AG04449 (cell line): ENCODE measurements at regions not wholly inside any gene's neighbourhood (a gene's known extent, or its start where the extent isn't known, plus 50 kb on each side); places are given as distances from the start of the nearest gene placed in this dataset.

Experiments used
- CTCF ChIA-PET: fragments of 350-600 bp; formaldehyde crosslinking; extraction: SDS; loops from one replicate; lab custom pipeline; 2021; ENCODE audit warnings: antibody characterized with exemption; lab: Yijun Ruan, JAX
- POLR2A ChIA-PET: fragments of 400-600, 350-600 bp; formaldehyde crosslinking; extraction: SDS; loops from one replicate; lab custom pipeline; 2020; ENCODE audit warnings: antibody characterized with exemption, inconsistent platforms; lab: Yijun Ruan, JAX
- DNase-seq: peaks from one replicate; pipeline ENCODE4 v3.0.0-alpha.2; 2010; ENCODE audit warnings: low read depth, low spot score
- H3K4me3 ChIP-seq: 2 replicates; pipeline ENCODE4 v1.5.1; 2011; ENCODE audit warnings: low read depth, mild to moderate bottlenecking, control low read depth, low read length
- TF ChIP-seq, protein P1 (sequence below): IDR thresholded peaks from one replicate; pipeline ENCODE4 v1.5.1; 2011; ENCODE audit warnings: mild to moderate bottlenecking, moderate library complexity, low read length, control low read depth, inconsistent platforms; ENCODE audit not compliant: insufficient read depth; ENCODE audit errors: missing control alignments

DNA sequence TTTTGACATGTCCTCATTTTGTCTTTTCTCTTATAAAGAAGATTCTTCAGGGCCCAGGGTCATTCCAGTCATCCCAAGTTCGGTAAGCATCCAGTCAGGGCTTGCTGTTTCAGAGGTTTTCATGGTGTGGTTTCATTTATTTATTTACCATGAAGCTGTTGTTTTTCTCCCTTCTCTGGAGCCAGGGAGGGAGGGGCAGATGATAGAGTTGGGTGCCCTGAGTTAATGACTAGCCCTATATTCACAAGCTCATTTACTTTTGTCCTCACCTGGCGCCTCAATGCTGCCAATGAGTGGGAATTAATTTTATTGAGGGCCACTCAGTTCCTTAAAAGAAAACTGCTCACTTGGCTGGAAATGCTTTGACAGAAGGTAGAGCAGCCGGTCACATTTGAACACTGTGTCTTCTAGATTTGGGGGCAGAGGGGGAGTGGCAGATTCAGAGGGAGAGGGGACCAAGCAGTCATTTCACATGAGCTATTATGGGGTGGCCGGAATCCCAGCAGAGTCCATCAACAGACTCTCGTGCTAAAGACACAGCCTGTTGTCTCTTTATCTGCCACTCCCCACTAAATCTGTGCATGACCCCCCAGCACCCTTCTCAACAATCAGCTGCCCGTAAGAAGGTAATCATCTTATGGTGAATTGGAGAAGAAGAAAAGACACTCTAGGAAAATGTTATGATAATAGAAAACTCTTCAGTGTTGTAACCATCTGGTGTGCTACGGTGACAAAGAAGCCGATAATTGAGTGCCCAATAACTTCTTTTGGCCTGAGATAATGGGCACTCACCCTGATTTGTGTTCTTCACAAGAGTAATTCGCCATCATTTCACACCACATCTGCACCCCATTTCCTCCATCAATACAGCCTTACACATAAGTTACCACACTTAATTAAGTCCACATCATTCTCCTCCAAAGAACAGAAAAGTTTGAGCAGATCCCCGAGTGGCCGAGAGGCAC, 573.5 kb upstream of the JAG1 start:
- H3K4me3 ChIP-seq, result no peak overlapping the region
- ChIA-PET POLR2A (no interaction called here), CTCF (no interaction called here)
- no peak for DNase-seq
- TF ChIP-seq, protein P1, sequence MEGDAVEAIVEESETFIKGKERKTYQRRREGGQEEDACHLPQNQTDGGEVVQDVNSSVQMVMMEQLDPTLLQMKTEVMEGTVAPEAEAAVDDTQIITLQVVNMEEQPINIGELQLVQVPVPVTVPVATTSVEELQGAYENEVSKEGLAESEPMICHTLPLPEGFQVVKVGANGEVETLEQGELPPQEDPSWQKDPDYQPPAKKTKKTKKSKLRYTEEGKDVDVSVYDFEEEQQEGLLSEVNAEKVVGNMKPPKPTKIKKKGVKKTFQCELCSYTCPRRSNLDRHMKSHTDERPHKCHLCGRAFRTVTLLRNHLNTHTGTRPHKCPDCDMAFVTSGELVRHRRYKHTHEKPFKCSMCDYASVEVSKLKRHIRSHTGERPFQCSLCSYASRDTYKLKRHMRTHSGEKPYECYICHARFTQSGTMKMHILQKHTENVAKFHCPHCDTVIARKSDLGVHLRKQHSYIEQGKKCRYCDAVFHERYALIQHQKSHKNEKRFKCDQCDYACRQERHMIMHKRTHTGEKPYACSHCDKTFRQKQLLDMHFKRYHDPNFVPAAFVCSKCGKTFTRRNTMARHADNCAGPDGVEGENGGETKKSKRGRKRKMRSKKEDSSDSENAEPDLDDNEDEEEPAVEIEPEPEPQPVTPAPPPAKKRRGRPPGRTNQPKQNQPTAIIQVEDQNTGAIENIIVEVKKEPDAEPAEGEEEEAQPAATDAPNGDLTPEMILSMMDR, result no peak

DNA sequence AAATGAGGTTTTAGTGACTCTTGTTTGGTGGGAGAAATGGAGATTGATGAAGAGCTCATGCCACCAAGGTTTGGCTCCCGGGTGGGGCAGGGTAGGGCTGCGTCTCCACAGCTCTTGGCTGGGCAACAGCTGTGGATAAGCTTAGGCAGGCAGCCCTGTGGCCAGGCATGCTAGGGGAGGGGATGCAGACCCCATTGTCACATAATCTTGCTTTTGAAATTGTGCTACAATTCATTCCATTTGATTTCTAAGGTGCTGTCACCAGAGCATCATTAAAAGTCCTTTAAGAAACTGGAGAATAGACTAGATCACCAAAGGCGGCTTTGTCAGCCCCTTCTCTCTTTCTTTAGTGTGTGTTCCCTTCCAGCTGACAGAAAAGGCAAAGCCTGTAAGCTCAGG, 574.2 kb upstream of the JAG1 start:
- no peak for DNase-seq
- POLR2A ChIA-PET, result no interaction called here
- H3K4me3 ChIP-seq, result no peak overlapping the region
- CTCF ChIA-PET, result interaction anchor here (1.1 kb wide), 1 partner anchor 44 kb away, joined by 3 read pairs; no protein-coding TSS in a partner anchor
- TF ChIP-seq, protein P1, result no peak

DNA sequence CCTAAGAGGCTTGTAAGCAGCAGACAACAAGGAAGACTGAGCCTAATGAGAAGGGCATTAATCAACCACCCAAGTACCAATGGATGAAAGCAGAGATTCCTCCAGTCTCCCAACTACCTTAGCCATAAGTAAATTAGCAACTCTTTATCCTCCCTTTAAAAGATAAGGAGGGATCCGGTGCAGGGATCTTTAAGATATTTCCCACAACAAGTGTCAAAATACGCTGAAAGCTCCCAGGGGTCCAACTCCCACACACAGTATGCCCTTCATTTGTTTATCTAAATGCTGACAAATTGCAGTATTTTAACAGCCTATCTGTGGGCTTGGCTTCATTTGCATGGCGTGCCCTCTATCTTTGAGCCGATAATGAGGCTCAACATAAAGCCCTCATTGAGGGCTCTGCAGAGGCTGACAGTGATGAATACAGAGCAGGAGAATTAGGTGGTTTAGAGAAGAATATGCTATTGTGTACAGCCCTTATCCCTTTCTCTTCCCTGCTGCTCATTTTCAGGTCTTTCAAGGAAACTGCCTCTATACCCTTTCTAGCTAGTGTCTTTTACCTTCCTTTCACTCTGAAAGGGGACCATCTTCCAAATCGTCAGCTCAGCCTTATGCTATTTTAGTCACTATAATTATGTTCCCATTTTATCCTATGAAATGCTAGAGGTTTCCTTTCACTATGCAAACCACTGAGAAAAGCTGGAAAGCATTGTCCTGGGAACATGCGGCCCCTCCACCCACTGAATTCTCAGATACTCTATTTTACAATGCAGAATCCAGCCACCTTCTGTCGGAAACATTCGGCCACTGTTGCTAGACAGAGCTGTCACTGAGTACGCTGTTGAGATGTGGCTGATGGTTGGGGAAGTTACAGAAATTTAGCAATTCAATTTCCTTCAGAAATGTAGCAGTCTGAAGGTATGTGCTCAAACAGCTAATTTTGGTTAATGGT, 575.2 kb upstream of the JAG1 start:
- ChIA-PET CTCF (interaction anchor here (0.9 to 1.1 kb wide), 2 partner anchors 43 to 45 kb away, joined by 3 to 4 read pairs; no protein-coding TSS in a partner anchor), POLR2A (no interaction called here)
- TF ChIP-seq, protein P1, result no peak
- DNase-seq, result no peak
- H3K4me3 ChIP-seq, result no peak overlapping the region

DNA sequence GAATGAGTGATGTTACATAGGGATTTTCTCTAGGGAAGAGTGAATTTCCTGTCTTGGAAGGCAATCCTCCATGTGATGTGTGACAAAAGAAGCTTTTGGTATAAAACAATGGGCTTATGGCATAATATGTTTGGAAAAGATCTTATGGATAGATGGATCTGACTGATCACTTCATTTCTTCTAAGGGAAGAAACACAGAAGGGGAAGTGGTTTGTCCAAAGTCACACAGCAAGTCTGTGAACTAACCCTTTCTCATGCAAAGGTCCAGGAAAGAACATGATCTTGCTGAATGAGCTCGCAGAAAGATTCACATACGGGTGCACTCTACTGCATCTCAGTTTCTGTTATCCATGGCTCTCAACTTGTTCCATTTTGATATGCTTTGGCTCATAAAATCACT, 575.9 kb upstream of the JAG1 start:
- no peak for DNase-seq
- TF ChIP-seq, protein P1, result no peak
- ChIA-PET POLR2A (no interaction called here), CTCF (interaction anchor here (0.9 kb wide), 1 partner anchor 44 kb away, joined by 4 read pairs; no protein-coding TSS in a partner anchor)
- H3K4me3 ChIP-seq, result no peak overlapping the region

DNA sequence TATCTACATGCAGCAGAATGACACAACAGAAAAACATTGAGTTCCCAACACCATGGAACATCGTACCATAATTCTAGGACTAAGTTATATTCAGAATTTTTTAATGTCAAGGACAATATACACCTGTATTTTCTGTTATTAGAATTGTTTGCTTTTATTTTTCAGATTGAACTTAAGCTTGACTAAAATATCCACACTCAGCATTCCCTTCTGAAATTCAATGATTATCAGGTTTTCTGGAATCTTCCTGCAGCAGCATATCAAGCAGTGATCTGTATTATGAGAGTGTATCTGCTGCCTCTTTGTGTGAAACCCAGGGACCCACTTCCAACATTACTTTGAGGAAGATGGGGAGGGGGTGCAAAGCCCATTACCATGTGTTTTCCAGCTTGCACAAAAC, 578.6 kb upstream of the JAG1 start:
- POLR2A ChIA-PET, result interaction anchor here (0.6 kb wide), 1 partner anchor 10 kb away, joined by 3 read pairs; no protein-coding TSS in a partner anchor
- CTCF ChIA-PET, result no interaction called here
- TF ChIP-seq, protein P1, result no peak

DNA sequence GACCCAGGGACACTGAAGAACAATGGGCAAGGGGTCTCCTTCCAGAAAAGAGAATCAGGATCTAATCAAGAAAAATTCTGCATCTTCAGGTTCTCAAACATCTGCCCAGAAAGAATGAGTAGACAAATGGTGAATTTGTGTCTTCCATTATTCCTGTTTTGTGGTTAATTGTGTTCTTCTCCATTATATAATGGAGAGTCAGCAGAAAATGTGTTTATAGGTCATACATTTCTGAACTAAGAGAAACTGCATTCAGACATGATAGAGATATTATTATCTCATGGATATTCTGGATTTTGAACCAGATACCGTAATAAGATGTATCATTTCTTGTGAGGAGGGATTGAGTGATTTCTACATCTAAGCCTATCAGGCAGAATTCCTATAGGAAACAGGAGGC, 581.7 kb upstream of the JAG1 start:
- TF ChIP-seq, protein P1, result no peak
- H3K4me3 ChIP-seq, result no peak overlapping the region
- DNase-seq, result no peak
- ChIA-PET CTCF (no interaction called here), POLR2A (no interaction called here)

More for the DNA sequence above, 578.6 kb upstream of the JAG1 start:
- H3K4me3 ChIP-seq, result no peak overlapping the region
- DNase-seq, result no peak
